ENCODE measurements at regions not wholly inside any gene's neighbourhood (a gene's known extent, or its start where the extent isn't known, plus 50 kb on each side); places are given as distances from the start of the nearest gene placed in this dataset.

GRCh38 chr12:60487284-60487683, 891.5 kb downstream of the SLC16A7 start:
- TF ChIP-seq CTCF (IDR thresholded peaks at IDR 0.05; ENCODE audit: poor library complexity) (no peak), EZH2 (IDR thresholded peaks at IDR 0.05; ENCODE audit: borderline replicate concordance) (no peak)

Data from hepatocyte (in vitro differentiated cells).